GM19240 (cell line): ENCODE measurements at regions not wholly inside any gene's neighbourhood (a gene's known extent, or its start where the extent isn't known, plus 50 kb on each side); places are given as distances from the start of the nearest gene placed in this dataset.

ENCODE experiments used
- DNase-seq: peaks from one replicate; pipeline ENCODE4 v3.0.0; 2011; ENCODE audit warnings: low spot score; ENCODE audit not compliant: insufficient read length

GRCh38 chr3:68467465-68467864 is 464.9 kb downstream of the TAFA4 start:
- DNase-seq = no peak

GRCh38 chr3:68458581-68458980 is 473.8 kb downstream of the TAFA4 start:
- DNase-seq = no peak

GRCh38 chr3:68448510-68449383 is 483.6 kb downstream of the TAFA4 start:
- no peak for DNase-seq

GRCh38 chr3:68447885-68448284 is 484.5 kb downstream of the TAFA4 start:
- DNase-seq = no peak

- no peak for DNase-seq
These were observed 491.3 kb downstream of the TAFA4 start for GRCh38 chr3:68441054-68441453.

- DNase-seq = no peak
These were observed 495.5 kb downstream of the TAFA4 start for GRCh38 chr3:68436619-68437401.

GRCh38 chr3:68428495-68428894 is 503.9 kb downstream of the TAFA4 start:
- no peak for DNase-seq

- no peak for DNase-seq
These were observed 507.4 kb downstream of the TAFA4 start for GRCh38 chr3:68424796-68425460.

GRCh38 chr3:68408626-68409025 is 523.7 kb downstream of the TAFA4 start:
- no peak for DNase-seq

GRCh38 chr3:68403741-68404140 is 528.6 kb downstream of the TAFA4 start:
- DNase-seq = no peak

- no peak for DNase-seq
These were observed 530.0 kb downstream of the TAFA4 start for GRCh38 chr3:68402235-68402918.

- no peak for DNase-seq
These were observed 553.7 kb downstream of the TAFA4 start for GRCh38 chr3:68378631-68379030.

- no peak for DNase-seq
These were observed 558.6 kb downstream of the TAFA4 start for GRCh38 chr3:68373727-68374126.

GRCh38 chr3:68363796-68364195 is 568.6 kb downstream of the TAFA4 start:
- no peak for DNase-seq

- no peak for DNase-seq
These were observed 571.9 kb downstream of the TAFA4 start for GRCh38 chr3:68360492-68360891.

GRCh38 chr3:68345781-68346180 is 586.6 kb downstream of the TAFA4 start:
- no peak for DNase-seq

GRCh38 chr3:68342426-68342825 is 589.9 kb downstream of the TAFA4 start:
- no peak for DNase-seq

GRCh38 chr3:68336042-68336441 is 596.3 kb downstream of the TAFA4 start:
- DNase-seq = no peak

- no peak for DNase-seq
These were observed 597.9 kb downstream of the TAFA4 start for GRCh38 chr3:68334367-68334986.

GRCh38 chr3:68328049-68328448 is 604.3 kb downstream of the TAFA4 start:
- no peak for DNase-seq

- DNase-seq = no peak
These were observed 616.4 kb downstream of the TAFA4 start for GRCh38 chr3:68315964-68316363.
